ENCODE measurements at regions not wholly inside any gene's neighbourhood (a gene's known extent, or its start where the extent isn't known, plus 50 kb on each side); places are given as distances from the start of the nearest gene placed in this dataset.

DNA sequence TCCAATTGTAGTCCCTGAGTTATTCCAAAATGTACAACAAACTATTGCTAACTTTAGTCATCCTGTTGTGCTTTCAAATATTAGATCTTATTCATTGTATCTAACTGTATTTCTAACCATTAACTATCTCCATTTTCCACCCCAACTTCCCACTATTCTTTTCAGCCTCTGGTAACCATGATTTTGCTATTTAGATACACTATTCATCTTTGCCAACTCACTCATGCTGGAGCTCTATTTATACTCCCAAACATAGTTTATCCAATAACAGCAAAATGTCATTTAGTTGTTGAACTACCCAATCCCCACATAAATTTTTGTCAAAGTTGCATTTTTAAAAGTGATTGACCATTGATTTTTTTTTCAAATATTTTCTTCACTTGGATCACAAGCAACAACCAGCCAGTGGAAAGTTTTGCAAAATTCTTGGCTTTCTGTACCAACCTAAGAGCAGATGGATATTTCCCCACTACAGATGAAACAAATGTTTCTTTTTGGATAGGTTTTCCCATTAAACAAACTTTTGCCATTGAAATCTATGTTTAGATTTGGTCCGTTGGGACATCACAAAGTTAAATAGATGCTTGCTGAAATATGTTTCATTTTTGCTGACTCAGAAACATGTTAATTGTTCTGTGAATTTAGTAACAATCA is 866.0 kb downstream of the LTN1 start:
- TF ChIP-seq RAD21 (IDR thresholded peaks at IDR 0.05; ENCODE audit: low read depth) (no peak), CREB1 (IDR thresholded peaks at IDR 0.05; ENCODE audit: low read depth) (no peak), TCF12 (IDR thresholded peaks at IDR 0.05; ENCODE audit: low read depth) (no peak), EGR1 (IDR thresholded peaks at IDR 0.05) (no peak), EP300 (IDR thresholded peaks at IDR 0.05; ENCODE audit: borderline replicate concordance) (no peak), YY1 (IDR thresholded peaks at IDR 0.05; ENCODE audit: low read depth) (no peak)
- TF ChIP-seq, protein P1, sequence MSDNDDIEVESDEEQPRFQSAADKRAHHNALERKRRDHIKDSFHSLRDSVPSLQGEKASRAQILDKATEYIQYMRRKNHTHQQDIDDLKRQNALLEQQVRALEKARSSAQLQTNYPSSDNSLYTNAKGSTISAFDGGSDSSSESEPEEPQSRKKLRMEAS (IDR thresholded peaks at IDR 0.05), result no peak

- TF ChIP-seq CREB1 (IDR thresholded peaks at IDR 0.05; ENCODE audit: low read depth) (no peak), FOXM1 (IDR thresholded peaks at IDR 0.05; ENCODE audit: borderline replicate concordance, low read depth) (no peak), TAF1 (IDR thresholded peaks at IDR 0.05; ENCODE audit: low read depth) (no peak), EGR1 (IDR thresholded peaks at IDR 0.05) (no peak), TCF12 (IDR thresholded peaks at IDR 0.05; ENCODE audit: low read depth) (no peak), NFIC (IDR thresholded peaks at IDR 0.05) (no peak), ZBTB7A (IDR thresholded peaks at IDR 0.05; ENCODE audit: low read depth) (no peak)
- TF ChIP-seq, protein P2, sequence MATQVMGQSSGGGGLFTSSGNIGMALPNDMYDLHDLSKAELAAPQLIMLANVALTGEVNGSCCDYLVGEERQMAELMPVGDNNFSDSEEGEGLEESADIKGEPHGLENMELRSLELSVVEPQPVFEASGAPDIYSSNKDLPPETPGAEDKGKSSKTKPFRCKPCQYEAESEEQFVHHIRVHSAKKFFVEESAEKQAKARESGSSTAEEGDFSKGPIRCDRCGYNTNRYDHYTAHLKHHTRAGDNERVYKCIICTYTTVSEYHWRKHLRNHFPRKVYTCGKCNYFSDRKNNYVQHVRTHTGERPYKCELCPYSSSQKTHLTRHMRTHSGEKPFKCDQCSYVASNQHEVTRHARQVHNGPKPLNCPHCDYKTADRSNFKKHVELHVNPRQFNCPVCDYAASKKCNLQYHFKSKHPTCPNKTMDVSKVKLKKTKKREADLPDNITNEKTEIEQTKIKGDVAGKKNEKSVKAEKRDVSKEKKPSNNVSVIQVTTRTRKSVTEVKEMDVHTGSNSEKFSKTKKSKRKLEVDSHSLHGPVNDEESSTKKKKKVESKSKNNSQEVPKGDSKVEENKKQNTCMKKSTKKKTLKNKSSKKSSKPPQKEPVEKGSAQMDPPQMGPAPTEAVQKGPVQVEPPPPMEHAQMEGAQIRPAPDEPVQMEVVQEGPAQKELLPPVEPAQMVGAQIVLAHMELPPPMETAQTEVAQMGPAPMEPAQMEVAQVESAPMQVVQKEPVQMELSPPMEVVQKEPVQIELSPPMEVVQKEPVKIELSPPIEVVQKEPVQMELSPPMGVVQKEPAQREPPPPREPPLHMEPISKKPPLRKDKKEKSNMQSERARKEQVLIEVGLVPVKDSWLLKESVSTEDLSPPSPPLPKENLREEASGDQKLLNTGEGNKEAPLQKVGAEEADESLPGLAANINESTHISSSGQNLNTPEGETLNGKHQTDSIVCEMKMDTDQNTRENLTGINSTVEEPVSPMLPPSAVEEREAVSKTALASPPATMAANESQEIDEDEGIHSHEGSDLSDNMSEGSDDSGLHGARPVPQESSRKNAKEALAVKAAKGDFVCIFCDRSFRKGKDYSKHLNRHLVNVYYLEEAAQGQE (IDR thresholded peaks at IDR 0.05; ENCODE audit: low read depth), result no peak
Measured at GRCh38 chr21:28124541-28124940, 868.1 kb downstream of the LTN1 start.

DNA sequence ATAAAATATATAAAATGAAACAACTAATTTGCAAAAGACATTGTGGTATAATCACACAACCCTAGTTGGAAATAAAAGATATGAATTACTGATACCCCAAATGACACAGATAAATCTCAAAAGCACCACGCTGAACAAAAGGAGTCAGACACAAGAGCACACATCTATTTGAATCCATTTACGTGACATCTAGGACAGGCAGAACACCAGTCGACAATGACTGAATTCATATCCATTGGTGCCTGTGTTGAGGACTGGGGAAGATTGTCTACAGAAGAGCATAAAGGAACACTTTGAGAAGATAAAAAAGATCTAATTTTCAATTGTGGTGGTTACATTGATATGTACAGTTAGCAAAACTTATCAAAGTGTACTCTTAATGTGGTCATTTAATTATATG is 874.1 kb downstream of the LTN1 start:
- no peak for TF ChIP-seq CEBPB (IDR thresholded peaks at IDR 0.05)
- no peak for TF ChIP-seq FOXM1 (IDR thresholded peaks at IDR 0.05; ENCODE audit: borderline replicate concordance, low read depth)
- no peak for TF ChIP-seq TCF12 (IDR thresholded peaks at IDR 0.05; ENCODE audit: low read depth)
- no peak for TF ChIP-seq NFIC (IDR thresholded peaks at IDR 0.05)
- TF ChIP-seq, protein P1 (IDR thresholded peaks at IDR 0.05), result no peak
- TF ChIP-seq USF1 (IDR thresholded peaks at IDR 0.05), result no peak
- TF ChIP-seq EGR1 (IDR thresholded peaks at IDR 0.05), result no peak
- TF ChIP-seq CREB1 (IDR thresholded peaks at IDR 0.05; ENCODE audit: low read depth), result no peak
- no peak for TF ChIP-seq ZBTB7A (IDR thresholded peaks at IDR 0.05; ENCODE audit: low read depth)
- TF ChIP-seq EP300 (IDR thresholded peaks at IDR 0.05; ENCODE audit: borderline replicate concordance), result no peak
- TF ChIP-seq TEAD4 (IDR thresholded peaks at IDR 0.05), result no peak
- TF ChIP-seq, protein P2 (IDR thresholded peaks at IDR 0.05; ENCODE audit: low read depth), result no peak
- TF ChIP-seq YY1 (IDR thresholded peaks at IDR 0.05; ENCODE audit: low read depth), result no peak

DNA sequence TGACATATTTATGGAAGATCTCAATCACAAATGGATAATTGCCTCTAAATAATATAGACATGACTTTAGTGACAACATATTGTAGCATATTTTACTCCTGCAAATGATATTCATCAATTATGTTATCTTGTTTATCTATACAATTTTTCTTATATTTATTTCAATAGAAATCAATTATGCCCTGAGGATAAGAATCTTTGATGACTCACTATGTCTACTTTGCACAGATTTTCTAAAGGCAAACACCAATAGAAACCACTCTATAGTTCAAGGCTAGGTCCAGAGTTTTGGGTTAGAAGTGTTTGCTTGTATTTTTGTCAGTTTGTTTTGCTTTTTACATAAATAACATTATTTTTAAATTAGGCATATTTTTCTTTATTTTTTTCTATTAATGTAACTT is 879.0 kb downstream of the LTN1 start:
- TF ChIP-seq TAF1 (IDR thresholded peaks at IDR 0.05; ENCODE audit: low read depth) (no peak), ZBTB7A (IDR thresholded peaks at IDR 0.05; ENCODE audit: low read depth) (no peak), EP300 (IDR thresholded peaks at IDR 0.05; ENCODE audit: borderline replicate concordance) (no peak), USF1 (IDR thresholded peaks at IDR 0.05) (no peak), TCF12 (IDR thresholded peaks at IDR 0.05; ENCODE audit: low read depth) (no peak), CEBPB (IDR thresholded peaks at IDR 0.05) (no peak), TEAD4 (IDR thresholded peaks at IDR 0.05) (no peak), FOXM1 (IDR thresholded peaks at IDR 0.05; ENCODE audit: borderline replicate concordance, low read depth) (no peak), EGR1 (IDR thresholded peaks at IDR 0.05) (no peak), NFIC (IDR thresholded peaks at IDR 0.05) (no peak), CREB1 (IDR thresholded peaks at IDR 0.05; ENCODE audit: low read depth) (no peak), RAD21 (IDR thresholded peaks at IDR 0.05; ENCODE audit: low read depth) (no peak)
- TF ChIP-seq, protein P1 (IDR thresholded peaks at IDR 0.05), result no peak
- TF ChIP-seq, protein P2 (IDR thresholded peaks at IDR 0.05; ENCODE audit: low read depth), result no peak

All from Ishikawa (cell line).